ENCODE measurements at regions not wholly inside any gene's neighbourhood (a gene's known extent, or its start where the extent isn't known, plus 50 kb on each side); places are given as distances from the start of the nearest gene placed in this dataset.
"Not testable (repeated sequence)": the region's sequence is repeated elsewhere in the genome, so short reads cannot be mapped to it uniquely, and the experiment has no call there.

- no peak overlapping the region for H3K4me3 ChIP-seq (ENCODE audit: low read depth, low read length)
- DNase-seq (ENCODE audit: low read depth), result no peak
- TF ChIP-seq, protein P1, sequence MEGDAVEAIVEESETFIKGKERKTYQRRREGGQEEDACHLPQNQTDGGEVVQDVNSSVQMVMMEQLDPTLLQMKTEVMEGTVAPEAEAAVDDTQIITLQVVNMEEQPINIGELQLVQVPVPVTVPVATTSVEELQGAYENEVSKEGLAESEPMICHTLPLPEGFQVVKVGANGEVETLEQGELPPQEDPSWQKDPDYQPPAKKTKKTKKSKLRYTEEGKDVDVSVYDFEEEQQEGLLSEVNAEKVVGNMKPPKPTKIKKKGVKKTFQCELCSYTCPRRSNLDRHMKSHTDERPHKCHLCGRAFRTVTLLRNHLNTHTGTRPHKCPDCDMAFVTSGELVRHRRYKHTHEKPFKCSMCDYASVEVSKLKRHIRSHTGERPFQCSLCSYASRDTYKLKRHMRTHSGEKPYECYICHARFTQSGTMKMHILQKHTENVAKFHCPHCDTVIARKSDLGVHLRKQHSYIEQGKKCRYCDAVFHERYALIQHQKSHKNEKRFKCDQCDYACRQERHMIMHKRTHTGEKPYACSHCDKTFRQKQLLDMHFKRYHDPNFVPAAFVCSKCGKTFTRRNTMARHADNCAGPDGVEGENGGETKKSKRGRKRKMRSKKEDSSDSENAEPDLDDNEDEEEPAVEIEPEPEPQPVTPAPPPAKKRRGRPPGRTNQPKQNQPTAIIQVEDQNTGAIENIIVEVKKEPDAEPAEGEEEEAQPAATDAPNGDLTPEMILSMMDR (IDR thresholded peaks at IDR 0.05; ENCODE audit: low read depth, low read length, missing control alignments), result no peak
Measured at GRCh38 chr7:52184006-52184703, 851.3 kb upstream of the POM121L12 start.

- TF ChIP-seq, protein P1 (IDR thresholded peaks at IDR 0.05; ENCODE audit: low read depth, low read length, missing control alignments), result no peak
- no peak for DNase-seq (ENCODE audit: low read depth)
- H3K4me3 ChIP-seq (ENCODE audit: low read depth, low read length), result no peak overlapping the region
Measured at GRCh38 chr7:52179934-52180333, 855.5 kb upstream of the POM121L12 start.

- no peak overlapping the region for H3K4me3 ChIP-seq (ENCODE audit: low read depth, low read length)
- TF ChIP-seq, protein P1 (IDR thresholded peaks at IDR 0.05; ENCODE audit: low read depth, low read length, missing control alignments), result peak; percentile 18
- no peak for DNase-seq (ENCODE audit: low read depth)
Measured at GRCh38 chr7:52168085-52168484, 851.5 kb upstream of the COBL start.

GRCh38 chr7:52163311-52163710 is 846.7 kb upstream of the COBL start:
- H3K4me3 ChIP-seq (ENCODE audit: low read depth, low read length), result no peak overlapping the region
- TF ChIP-seq, protein P1 (IDR thresholded peaks at IDR 0.05; ENCODE audit: low read depth, low read length, missing control alignments), result no peak
- DNase-seq (ENCODE audit: low read depth), result no peak

GRCh38 chr7:52161483-52161882 is 844.9 kb upstream of the COBL start:
- no peak overlapping the region for H3K4me3 ChIP-seq (ENCODE audit: low read depth, low read length)
- DNase-seq (ENCODE audit: low read depth), result no peak
- TF ChIP-seq, protein P1 (IDR thresholded peaks at IDR 0.05; ENCODE audit: low read depth, low read length, missing control alignments), result no peak

- not testable (repeated sequence) for DNase-seq (ENCODE audit: low read depth)
Measured at GRCh38 chr7:52159421-52159820, 842.8 kb upstream of the COBL start.

GRCh38 chr7:52154382-52154781 is 837.8 kb upstream of the COBL start:
- DNase-seq (ENCODE audit: low read depth), result no peak
- TF ChIP-seq, protein P1 (IDR thresholded peaks at IDR 0.05; ENCODE audit: low read depth, low read length, missing control alignments), result no peak
- H3K4me3 ChIP-seq (ENCODE audit: low read depth, low read length), result no peak overlapping the region

More at GRCh38 chr7:52159421-52159820, 842.8 kb upstream of the COBL start:
- H3K4me3 ChIP-seq (ENCODE audit: low read depth, low read length), result not testable (repeated sequence)
